Mesenchymal stem cell (in vitro differentiated cells and primary cell): ENCODE measurements at regions not wholly inside any gene's neighbourhood (a gene's known extent, or its start where the extent isn't known, plus 50 kb on each side); places are given as distances from the start of the nearest gene placed in this dataset.

Experiments used
- DNase-seq: peaks from one replicate; pipeline ENCODE4 v3.0.0-alpha.2; 2013
- H2AFZ ChIP-seq: one replicate; pipeline ENCODE4 v1.6.1; 2013; ENCODE audit warnings: low read depth, mild to moderate bottlenecking, control low read depth, inconsistent platforms, low read length, moderate library complexity
- H2AK5ac ChIP-seq: 2 replicates; pipeline ENCODE4 v1.6.1; 2013; ENCODE audit warnings: low read length, moderate library complexity, mild to moderate bottlenecking, inconsistent platforms; ENCODE audit not compliant: severe bottlenecking
- H2BK120ac ChIP-seq: one replicate; pipeline ENCODE4 v1.6.1; 2013; ENCODE audit warnings: low read depth, mild to moderate bottlenecking, inconsistent platforms, low read length, moderate library complexity
- H2BK12ac ChIP-seq, 2 experiments: one replicate each; pipeline ENCODE4 v1.6.1; 2013; ENCODE audit warnings: inconsistent platforms in 2 of 2, low read length in 2 of 2, mild to moderate bottlenecking in 2 of 2, moderate library complexity in 2 of 2, control low read depth in 1 of 2
- H2BK15ac ChIP-seq: one replicate; pipeline ENCODE4 v1.6.1; 2013; ENCODE audit warnings: mild to moderate bottlenecking, low read depth, inconsistent platforms; ENCODE audit not compliant: poor library complexity, severe bottlenecking
- H2BK5ac ChIP-seq: 2 replicates; pipeline ENCODE4 v1.6.1; 2013; ENCODE audit warnings: low read depth, mild to moderate bottlenecking, low read length, control low read depth, inconsistent platforms; ENCODE audit not compliant: poor library complexity, severe bottlenecking
- H3K14ac ChIP-seq, 2 experiments: one replicate each; pipeline ENCODE4 v1.6.1; 2013; ENCODE audit warnings: inconsistent platforms in 2 of 2, low read length in 2 of 2, control low read depth in 1 of 2, mild to moderate bottlenecking in 1 of 2, moderate library complexity in 1 of 2
- H3K18ac ChIP-seq, 2 experiments: one replicate each; pipeline ENCODE4 v1.6.1; 2013; ENCODE audit warnings: inconsistent platforms in 2 of 2, low read length in 2 of 2, control low read depth in 1 of 2, low read depth in 1 of 2, mild to moderate bottlenecking in 1 of 2
- H3K23ac ChIP-seq, 2 experiments: one replicate each; pipeline ENCODE4 v1.6.1; 2013; ENCODE audit warnings: inconsistent platforms in 2 of 2, low read length in 2 of 2, mild to moderate bottlenecking in 2 of 2, moderate library complexity in 2 of 2, control low read depth in 1 of 2
- H3K27ac ChIP-seq: 2 replicates; pipeline ENCODE4 v1.5.1; 2013; ENCODE audit warnings: mild to moderate bottlenecking, moderate library complexity, low read length, control low read depth, inconsistent platforms; ENCODE audit not compliant: poor library complexity, severe bottlenecking
- H3K27me3 ChIP-seq, 2 experiments: 2 replicates each; pipeline versions ENCODE4 v1.6.1 to v1.7.0; 2013; ENCODE audit warnings: low read length in 2 of 2, mild to moderate bottlenecking in 2 of 2, moderate library complexity in 2 of 2, control low read depth in 1 of 2, inconsistent platforms in 1 of 2; ENCODE audit not compliant: control insufficient read depth in 1 of 2, insufficient read depth in 1 of 2
- H3K36me3 ChIP-seq, 2 experiments: 2 replicates each; pipeline versions ENCODE4 v1.6.1 to v1.7.0; 2013; ENCODE audit warnings: low read length in 2 of 2, control low read depth in 1 of 2, inconsistent platforms in 1 of 2, low read depth in 1 of 2, mild to moderate bottlenecking in 1 of 2; ENCODE audit not compliant: insufficient read depth in 2 of 2, control insufficient read depth in 1 of 2
- H3K4ac ChIP-seq, 2 experiments: one replicate each; pipeline ENCODE4 v1.6.1; 2013; ENCODE audit warnings: inconsistent platforms in 2 of 2, low read length in 2 of 2, mild to moderate bottlenecking in 2 of 2, moderate library complexity in 2 of 2, control low read depth in 1 of 2, low read depth in 1 of 2
- H3K4me1 ChIP-seq: 2 replicates; pipeline ENCODE4 v1.6.1; 2013; ENCODE audit warnings: low read depth, low read length, control low read depth; ENCODE audit not compliant: control insufficient read depth, insufficient read depth
- H3K4me2 ChIP-seq: 2 replicates; pipeline ENCODE4 v1.6.1; 2013; ENCODE audit warnings: low read length, mild to moderate bottlenecking, inconsistent platforms; ENCODE audit not compliant: poor library complexity, severe bottlenecking
- H3K4me3 ChIP-seq, 2 experiments: 2 replicates each; pipeline versions ENCODE4 v1.5.1 to v1.7.0; 2013; ENCODE audit warnings: low read length in 2 of 2, mild to moderate bottlenecking in 2 of 2, control low read depth in 1 of 2, low read depth in 1 of 2; ENCODE audit not compliant: insufficient read depth in 1 of 2
- H3K79me1 ChIP-seq: replicated peaks from 2 replicates; pipeline ENCODE4 v1.6.1; 2013; ENCODE audit warnings: mild to moderate bottlenecking, control low read depth, low read length, inconsistent platforms; ENCODE audit not compliant: poor library complexity, severe bottlenecking
- H3K9ac ChIP-seq: 2 replicates; pipeline ENCODE4 v1.7.0; 2013; ENCODE audit warnings: mild to moderate bottlenecking, low read length, moderate library complexity
- H3K9me3 ChIP-seq: 2 replicates; pipeline ENCODE4 v1.7.0; 2013; ENCODE audit warnings: mild to moderate bottlenecking, low read length; ENCODE audit not compliant: control insufficient read depth
- H4K8ac ChIP-seq: one replicate; pipeline ENCODE4 v1.6.1; 2013; ENCODE audit warnings: inconsistent platforms, mild to moderate bottlenecking, low read length, moderate library complexity
- H4K91ac ChIP-seq: one replicate; pipeline ENCODE4 v1.6.1; 2013; ENCODE audit warnings: mild to moderate bottlenecking, low read length, inconsistent platforms
- WGBS: methylation state at CpG from one replicate; pipeline ENCODE4 v1.1.7; 2013; ENCODE audit warnings: mixed read lengths; 5-methylcytosine and 5-hydroxymethylcytosine counted together

DNA sequence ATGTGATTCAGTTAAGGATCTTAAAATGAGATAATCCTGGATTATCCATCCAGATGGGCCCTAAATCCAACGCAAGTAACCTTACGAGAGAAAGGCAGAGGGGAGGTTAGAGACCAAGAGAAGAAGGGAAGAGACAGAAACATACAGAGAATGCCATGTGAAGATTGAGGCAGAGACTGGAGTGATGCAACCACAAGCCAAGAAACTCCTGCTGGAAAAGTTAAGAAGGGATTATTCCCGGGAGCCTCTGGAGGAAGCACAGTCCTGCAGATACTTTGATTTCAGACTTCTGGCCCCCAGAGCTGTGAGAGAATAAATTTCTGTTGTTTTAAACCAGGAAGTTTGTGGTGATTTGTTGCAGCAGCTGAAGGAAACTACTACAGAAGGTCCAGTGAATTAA lies 992.7 kb downstream of the BCL11A start:
- no peak overlapping the region for H3K23ac ChIP-seq
- no peaks in the 10 kb centered on the region for H3K27me3 ChIP-seq
- no peak overlapping the region for H3K4ac ChIP-seq
- DNase-seq = no peak
- H2BK12ac ChIP-seq = no peak overlapping the region
- 66% methylated on average over 3 of the region's 3 CpGs for WGBS
- H3K9ac ChIP-seq = no peak overlapping the region
- no peak overlapping the region for H3K4me3 ChIP-seq
- no peaks in the 10 kb centered on the region for H3K79me1 ChIP-seq
- H2BK120ac ChIP-seq = no peak overlapping the region
- H3K18ac ChIP-seq = no peak overlapping the region
- H4K8ac ChIP-seq = no peak overlapping the region
- no peak overlapping the region for H3K27ac ChIP-seq
- H2AFZ ChIP-seq = no peak overlapping the region
- H2BK5ac ChIP-seq = no peak overlapping the region
- H4K91ac ChIP-seq = no peak overlapping the region
- H3K4me1 ChIP-seq = no peaks in the 10 kb centered on the region
- H2BK15ac ChIP-seq = no peak overlapping the region
- no peak overlapping the region for H3K4me2 ChIP-seq
- no peak overlapping the region for H3K14ac ChIP-seq
- no peak overlapping the region for H2AK5ac ChIP-seq
- H3K36me3 ChIP-seq = no peaks in the 10 kb centered on the region
- H3K9me3 ChIP-seq = no peaks in the 10 kb centered on the region

DNA sequence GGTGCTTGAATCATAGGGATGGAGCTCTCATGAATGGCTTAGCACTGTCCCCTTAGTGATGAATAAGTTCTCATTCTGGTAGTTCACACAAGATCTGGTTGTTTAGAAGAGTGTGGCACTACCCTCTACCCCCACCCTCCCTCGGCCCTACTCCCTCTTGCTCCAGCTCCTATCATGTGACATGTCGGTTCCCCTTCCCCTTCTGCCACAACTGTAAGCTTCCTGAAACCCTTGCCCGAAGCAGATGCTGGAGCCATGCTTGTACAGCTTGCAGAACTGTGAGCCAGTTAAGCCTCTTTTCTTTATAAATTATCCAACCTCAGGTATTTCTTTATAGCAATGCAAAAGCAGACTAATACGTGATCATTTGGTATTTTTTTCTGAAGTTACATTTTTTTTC lies 1012.6 kb downstream of the BCL11A start:
- Histone ChIP-seq H2BK12ac (no peak overlapping the region), H4K8ac (no peak overlapping the region), H3K9ac (no peak overlapping the region), H3K27me3 (no peaks in the 10 kb centered on the region), H3K9me3 (no peaks in the 10 kb centered on the region), H3K4me1 (no peaks in the 10 kb centered on the region), H3K18ac (no peak overlapping the region), H3K4ac (no peak overlapping the region), H3K79me1 (no peaks in the 10 kb centered on the region), H3K36me3 (no peaks in the 10 kb centered on the region), H2BK120ac (no peak overlapping the region), H3K4me3 (no peak overlapping the region), H2BK15ac (no peak overlapping the region), H4K91ac (no peak overlapping the region), H3K27ac (no peak overlapping the region), H3K14ac (no peak overlapping the region), H2AFZ (no peak overlapping the region), H3K23ac (no peak overlapping the region), H2AK5ac (no peak overlapping the region), H2BK5ac (no peak overlapping the region), H3K4me2 (no peak overlapping the region)
- WGBS = 57% methylated on average over 3 of the region's 4 CpGs
- no peak for DNase-seq

DNA sequence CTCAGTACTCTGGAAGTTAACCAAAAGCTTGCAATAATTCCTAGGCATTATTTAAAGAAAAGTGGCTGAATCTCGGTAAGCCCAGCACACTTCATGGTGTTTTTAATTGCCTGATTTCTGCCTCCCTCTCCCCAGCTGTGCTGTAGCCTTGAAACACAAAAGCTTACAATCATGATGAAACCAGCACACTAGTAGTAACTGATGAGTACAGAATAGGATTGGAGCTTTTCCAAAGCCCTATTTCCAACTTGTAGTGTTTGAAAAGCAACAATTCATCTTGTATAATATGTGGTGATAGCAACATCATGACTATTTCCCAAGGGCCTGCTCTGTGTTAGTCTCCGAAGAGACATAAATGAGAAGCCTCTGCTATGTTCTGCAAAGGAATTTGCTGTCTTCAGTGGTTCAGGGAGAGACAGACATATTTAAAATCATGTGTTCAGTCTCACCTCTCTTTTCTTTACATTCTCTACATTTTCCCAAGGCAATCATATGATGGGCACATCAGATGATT lies 1015.0 kb downstream of the BCL11A start:
- H3K36me3 ChIP-seq = no peaks in the 10 kb centered on the region
- H3K9ac ChIP-seq = no peak overlapping the region
- no peak overlapping the region for H3K18ac ChIP-seq
- whole genome bisulfite sequencing = 27% methylated on average over 2 of the region's 2 CpGs
- no peak overlapping the region for H2AFZ ChIP-seq
- no peaks in the 10 kb centered on the region for H3K27me3 ChIP-seq
- no peak overlapping the region for H3K23ac ChIP-seq
- H3K14ac ChIP-seq = no peak overlapping the region
- H3K4me3 ChIP-seq = no peak overlapping the region
- H4K91ac ChIP-seq = no peak overlapping the region
- H3K27ac ChIP-seq = no peak overlapping the region
- no peak overlapping the region for H4K8ac ChIP-seq
- no peak overlapping the region for H2BK15ac ChIP-seq
- H3K4me2 ChIP-seq = no peak overlapping the region
- no peak overlapping the region for H2BK12ac ChIP-seq
- no peaks in the 10 kb centered on the region for H3K4me1 ChIP-seq
- no peak for DNase-seq
- H3K4ac ChIP-seq = no peak overlapping the region
- no peaks in the 10 kb centered on the region for H3K79me1 ChIP-seq
- no peak overlapping the region for H2BK5ac ChIP-seq
- H2BK120ac ChIP-seq = no peak overlapping the region
- H2AK5ac ChIP-seq = no peak overlapping the region
- H3K9me3 ChIP-seq = no peaks in the 10 kb centered on the region

DNA sequence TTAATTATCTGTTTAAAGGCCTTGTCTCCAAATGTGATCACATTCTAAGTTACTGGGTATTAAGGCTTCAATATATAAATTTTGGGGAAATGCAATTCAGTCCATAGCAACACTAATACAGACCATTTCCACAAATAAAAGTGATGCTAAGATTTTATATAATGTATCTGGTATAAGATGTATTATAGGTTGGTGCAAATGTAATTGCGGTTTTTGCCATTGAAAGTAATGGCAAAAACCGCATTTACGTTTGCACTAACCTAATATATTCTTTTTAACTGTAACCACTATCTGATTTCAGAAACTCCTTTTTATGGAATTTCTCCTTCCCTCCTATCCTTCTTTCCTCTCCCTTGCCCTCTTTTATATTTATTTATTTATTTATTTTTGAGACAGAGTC lies 1020.6 kb downstream of the BCL11A start:
- no peak overlapping the region for H2AK5ac ChIP-seq
- H2BK120ac ChIP-seq = no peak overlapping the region
- H2BK12ac ChIP-seq = no peak overlapping the region
- H3K9me3 ChIP-seq = no peaks in the 10 kb centered on the region
- no peak overlapping the region for H3K14ac ChIP-seq
- H3K9ac ChIP-seq = no peak overlapping the region
- no peak overlapping the region for H3K4me3 ChIP-seq
- no peak overlapping the region for H3K4ac ChIP-seq
- H4K91ac ChIP-seq = no peak overlapping the region
- no peak overlapping the region for H2BK15ac ChIP-seq
- no peak overlapping the region for H4K8ac ChIP-seq
- no peak overlapping the region for H3K23ac ChIP-seq
- H2AFZ ChIP-seq = no peak overlapping the region
- no peaks in the 10 kb centered on the region for H3K27me3 ChIP-seq
- no peaks in the 10 kb centered on the region for H3K4me1 ChIP-seq
- H3K27ac ChIP-seq = no peak overlapping the region
- DNase-seq = no peak
- H3K18ac ChIP-seq = no peak overlapping the region
- H2BK5ac ChIP-seq = no peak overlapping the region
- no peaks in the 10 kb centered on the region for H3K36me3 ChIP-seq
- no peaks in the 10 kb centered on the region for H3K79me1 ChIP-seq
- WGBS = 90% methylated on average over 2 of the region's 3 CpGs
- H3K4me2 ChIP-seq = no peak overlapping the region
